ENCODE measurements at regions not wholly inside any gene's neighbourhood (a gene's known extent, or its start where the extent isn't known, plus 50 kb on each side); places are given as distances from the start of the nearest gene placed in this dataset.

- Histone ChIP-seq H3K4me1 (no peaks in the 10 kb centered on the region), H3K9me3 (no peaks in the 10 kb centered on the region), H3K27ac (no peak overlapping the region), H3K27me3 (no peaks in the 10 kb centered on the region), H3K4me3 (no peak overlapping the region), H3K36me3 (no peaks in the 10 kb centered on the region)
- no peak for TF ChIP-seq CTCF (IDR thresholded peaks at IDR 0.05)
- TF ChIP-seq POLR2A (IDR thresholded peaks at IDR 0.05), result no peak
- TF ChIP-seq EP300 (IDR thresholded peaks at IDR 0.05), result no peak
- no peak for TF ChIP-seq POLR2AphosphoS5 (IDR thresholded peaks at IDR 0.05)
- WGBS, result 62% methylated on average over 2 of the region's 2 CpGs
- DNase-seq (ENCODE audit: low spot score in 2 of 2), result no peak
Measured at GRCh38 chr2:198774576-198774975, 683.2 kb downstream of the SATB2 start.

DNA sequence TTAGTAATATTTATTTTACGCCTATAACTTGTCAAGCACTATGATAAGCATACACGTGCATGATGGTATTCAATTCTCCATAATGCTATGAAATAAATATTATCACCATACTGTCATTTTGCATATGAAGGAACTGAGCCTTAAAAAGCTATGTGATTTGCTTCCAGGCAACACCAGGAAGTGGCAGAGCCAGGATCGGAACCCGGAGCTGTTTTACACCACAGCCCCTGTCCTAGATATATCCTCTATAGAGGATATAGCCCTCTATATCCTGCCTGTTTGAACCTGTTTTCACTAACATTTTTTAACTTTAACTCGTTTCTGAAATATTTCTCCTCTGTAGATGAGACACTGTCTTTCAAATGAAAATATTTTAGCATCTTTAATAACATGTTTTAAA lies 690.0 kb downstream of the SATB2 start:
- H3K36me3 ChIP-seq, result no peaks in the 10 kb centered on the region
- H3K27ac ChIP-seq, result no peak overlapping the region
- H3K27me3 ChIP-seq, result no peaks in the 10 kb centered on the region
- TF ChIP-seq EP300 (IDR thresholded peaks at IDR 0.05), result no peak
- no peak for TF ChIP-seq POLR2A (IDR thresholded peaks at IDR 0.05)
- TF ChIP-seq CTCF (IDR thresholded peaks at IDR 0.05), result no peak
- TF ChIP-seq POLR2AphosphoS5 (IDR thresholded peaks at IDR 0.05), result no peak
- no peak overlapping the region for H3K4me3 ChIP-seq
- no peaks in the 10 kb centered on the region for H3K4me1 ChIP-seq
- WGBS, result 73% methylated on average over 5 of the region's 5 CpGs
- DNase-seq (ENCODE audit: low spot score in 2 of 2), result no peak
- no peaks in the 10 kb centered on the region for H3K9me3 ChIP-seq

GRCh38 chr2:198763793-198764192 lies 693.9 kb downstream of the SATB2 start:
- Histone ChIP-seq H3K36me3 (no peaks in the 10 kb centered on the region), H3K27ac (no peak overlapping the region), H3K4me3 (no peak overlapping the region), H3K9me3 (no peaks in the 10 kb centered on the region), H3K27me3 (no peaks in the 10 kb centered on the region), H3K4me1 (no peaks in the 10 kb centered on the region)
- TF ChIP-seq CTCF (IDR thresholded peaks at IDR 0.05), result no peak
- no peak for TF ChIP-seq POLR2A (IDR thresholded peaks at IDR 0.05)
- no peak for TF ChIP-seq POLR2AphosphoS5 (IDR thresholded peaks at IDR 0.05)
- no peak for TF ChIP-seq EP300 (IDR thresholded peaks at IDR 0.05)
- 59% methylated on average over 1 of the region's 1 CpG for WGBS
- no peak for DNase-seq (ENCODE audit: low spot score in 2 of 2)

DNA sequence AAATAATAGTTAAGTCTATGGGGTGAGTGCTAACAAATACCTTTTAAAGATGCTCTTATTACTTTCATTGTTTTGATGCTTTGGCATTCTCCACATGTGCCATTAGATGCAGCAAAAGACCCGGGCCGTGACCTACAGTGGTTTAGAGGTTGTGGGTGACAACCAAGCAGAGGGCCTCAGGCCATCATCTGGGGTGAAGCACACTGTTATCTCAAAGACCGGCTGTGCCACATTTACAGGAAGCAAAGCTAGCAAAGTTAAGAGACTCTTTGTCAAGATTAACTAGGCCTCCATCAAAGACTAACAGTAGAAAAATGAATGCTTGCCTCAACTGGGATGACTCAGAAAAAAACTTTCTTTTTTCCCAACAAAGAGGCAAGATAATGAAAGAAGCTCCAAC lies 695.3 kb downstream of the SATB2 start:
- Histone ChIP-seq H3K27ac (no peak overlapping the region), H3K4me3 (no peak overlapping the region), H3K36me3 (no peaks in the 10 kb centered on the region), H3K4me1 (no peaks in the 10 kb centered on the region), H3K27me3 (no peaks in the 10 kb centered on the region), H3K9me3 (no peaks in the 10 kb centered on the region)
- no peak for DNase-seq (ENCODE audit: low spot score in 2 of 2)
- WGBS, result 88% methylated on average over 3 of the region's 3 CpGs
- TF ChIP-seq EP300 (IDR thresholded peaks at IDR 0.05) (no peak), POLR2AphosphoS5 (IDR thresholded peaks at IDR 0.05) (no peak), POLR2A (IDR thresholded peaks at IDR 0.05) (no peak), CTCF (IDR thresholded peaks at IDR 0.05) (no peak)

GRCh38 chr2:198757069-198757468 lies 700.7 kb downstream of the SATB2 start:
- H3K27me3 ChIP-seq, result no peaks in the 10 kb centered on the region
- no peaks in the 10 kb centered on the region for H3K9me3 ChIP-seq
- H3K36me3 ChIP-seq, result no peaks in the 10 kb centered on the region
- no peak for DNase-seq (ENCODE audit: low spot score in 2 of 2)
- 83% methylated on average over 3 of the region's 3 CpGs for WGBS
- H3K27ac ChIP-seq, result no peak overlapping the region
- H3K4me1 ChIP-seq, result no peaks in the 10 kb centered on the region
- no peak overlapping the region for H3K4me3 ChIP-seq
- TF ChIP-seq POLR2AphosphoS5 (IDR thresholded peaks at IDR 0.05) (no peak), POLR2A (IDR thresholded peaks at IDR 0.05) (no peak), EP300 (IDR thresholded peaks at IDR 0.05) (no peak), CTCF (IDR thresholded peaks at IDR 0.05) (no peak)

Measured in suprapubic skin (tissue), 4 donors.